Ovary (tissue), 7 donors: ENCODE measurements at regions not wholly inside any gene's neighbourhood (a gene's known extent, or its start where the extent isn't known, plus 50 kb on each side); places are given as distances from the start of the nearest gene placed in this dataset.

Experiments used
- DNase-seq, 5 donors: peaks; one replicate each; pipeline ENCODE4 v3.0.0-alpha.2; 2019 to 2020
- H3K27ac ChIP-seq, 2 donors: fragments of 200-600 bp; one replicate each; pipeline versions ENCODE4 v1.5.1 to v1.8.0; 2019 to 2022
- H3K27me3 ChIP-seq: fragments of 200-600 bp; one replicate; pipeline ENCODE4 v1.8.0; 2022
- H3K36me3 ChIP-seq: fragments of 200-600 bp; sonication (generic); one replicate; pipeline ENCODE4 v1.5.1; 2019
- H3K4me1 ChIP-seq: one replicate; pipeline ENCODE4 v1.8.1; 2013; ENCODE audit warnings: mild to moderate bottlenecking, moderate library complexity; ENCODE audit not compliant: insufficient read depth
- H3K4me3 ChIP-seq: fragments of 200-600 bp; sonication (generic); one replicate; pipeline ENCODE4 v1.5.1; 2017
- H3K9me3 ChIP-seq, 2 donors: fragments of 200-600 bp in 1 of 2; sonication (generic) in 1 of 2; one replicate each; pipeline versions ENCODE4 v1.5.1 to v1.8.1; 2013 to 2019; ENCODE audit warnings: mild to moderate bottlenecking in 1 of 2, moderate library complexity in 1 of 2
- EP300 ChIP-seq: sonication (generic); formaldehyde crosslinking; IDR thresholded peaks from one replicate; pipeline ENCODE4 v1.6.1; 2017; ENCODE audit warnings: antibody characterized with exemption
- POLR2A ChIP-seq: fragments of 450-650 bp; IDR thresholded peaks from one replicate; pipeline ENCODE4 v1.6.1; 2017; ENCODE audit warnings: antibody characterized with exemption, mild to moderate bottlenecking, moderate library complexity
- WGBS, 3 donors: extraction: QIAGEN DNeasy Blood & Tissue Kit in 1 of 3; methylation state at CpG; one replicate each; pipeline versions ENCODE4 v1.1.5 to v1.1.7; 2013 to 2017; 5-methylcytosine and 5-hydroxymethylcytosine counted together
- intact Hi-C, 4 donors: fragments of 100-400 bp; cut with DNase I; formaldehyde crosslinking; loops; one replicate each; pipeline versions ENCODE4 v1.11.0 to v1.15.1; 2022 to 2023
- TF ChIP-seq, protein P1 (sequence below), 3 donors: fragments of 450-650 bp in 2 of 3; fragments of 200-600 bp in 1 of 3; IDR thresholded peaks; one replicate each; pipeline versions ENCODE4 v1.5.1 to v1.8.0; 2016 to 2022; ENCODE audit warnings: antibody characterized with exemption in 3 of 3, mild to moderate bottlenecking in 1 of 3
- donor health status: DM: no; HTN: no; CAD: no; lungs with moderate emphysema.
- donor health status: DM: no; HTN: no; CAD: no.
- donor health status: Bipolar disorder and iron deficiency.
- donor health status: DM: no; HTN: no; CAD: no.
- donor health status: DM: yes; HTN: yes; CAD: no.

DNA sequence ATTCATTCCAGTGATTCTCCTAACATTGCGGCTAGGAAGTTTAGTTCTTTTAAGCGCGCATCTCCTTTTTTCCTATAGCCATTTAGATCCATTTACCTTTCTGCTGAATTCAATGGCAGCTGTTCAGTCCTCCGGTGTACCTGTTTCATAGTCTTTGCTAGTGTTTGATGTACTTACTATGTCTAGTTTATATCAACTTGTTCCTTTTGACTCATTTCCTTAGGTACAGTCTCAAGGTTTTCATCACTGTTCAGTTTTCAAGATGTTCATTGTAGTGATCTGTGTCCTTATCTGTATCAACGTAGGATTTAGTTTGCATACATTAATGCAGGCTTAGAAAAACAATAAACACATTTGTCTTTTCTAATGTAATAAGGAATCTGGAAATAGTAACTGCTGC, 59.0 kb upstream of the MBNL1 start:
- H3K36me3 ChIP-seq, result no peaks in the 10 kb centered on the region
- H3K4me3 ChIP-seq, result no peak overlapping the region
- TF ChIP-seq POLR2A, result no peak
- TF ChIP-seq EP300, result no peak
- TF ChIP-seq, protein P1, sequence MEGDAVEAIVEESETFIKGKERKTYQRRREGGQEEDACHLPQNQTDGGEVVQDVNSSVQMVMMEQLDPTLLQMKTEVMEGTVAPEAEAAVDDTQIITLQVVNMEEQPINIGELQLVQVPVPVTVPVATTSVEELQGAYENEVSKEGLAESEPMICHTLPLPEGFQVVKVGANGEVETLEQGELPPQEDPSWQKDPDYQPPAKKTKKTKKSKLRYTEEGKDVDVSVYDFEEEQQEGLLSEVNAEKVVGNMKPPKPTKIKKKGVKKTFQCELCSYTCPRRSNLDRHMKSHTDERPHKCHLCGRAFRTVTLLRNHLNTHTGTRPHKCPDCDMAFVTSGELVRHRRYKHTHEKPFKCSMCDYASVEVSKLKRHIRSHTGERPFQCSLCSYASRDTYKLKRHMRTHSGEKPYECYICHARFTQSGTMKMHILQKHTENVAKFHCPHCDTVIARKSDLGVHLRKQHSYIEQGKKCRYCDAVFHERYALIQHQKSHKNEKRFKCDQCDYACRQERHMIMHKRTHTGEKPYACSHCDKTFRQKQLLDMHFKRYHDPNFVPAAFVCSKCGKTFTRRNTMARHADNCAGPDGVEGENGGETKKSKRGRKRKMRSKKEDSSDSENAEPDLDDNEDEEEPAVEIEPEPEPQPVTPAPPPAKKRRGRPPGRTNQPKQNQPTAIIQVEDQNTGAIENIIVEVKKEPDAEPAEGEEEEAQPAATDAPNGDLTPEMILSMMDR (IDR thresholded peaks at IDR 0.05), result no peak
- intact Hi-C loops, result no loop called here
- no peaks in the 10 kb centered on the region for H3K9me3 ChIP-seq
- no peak for DNase-seq
- H3K27ac ChIP-seq, result no peak overlapping the region
- 76 to 95% (median 76%) methylated on average over 5 of the region's 5 CpGs for WGBS, 3 donors
- peaks cover 1% of the 10 kb centered on the region for H3K4me1 ChIP-seq
- no peaks in the 10 kb centered on the region for H3K27me3 ChIP-seq

DNA sequence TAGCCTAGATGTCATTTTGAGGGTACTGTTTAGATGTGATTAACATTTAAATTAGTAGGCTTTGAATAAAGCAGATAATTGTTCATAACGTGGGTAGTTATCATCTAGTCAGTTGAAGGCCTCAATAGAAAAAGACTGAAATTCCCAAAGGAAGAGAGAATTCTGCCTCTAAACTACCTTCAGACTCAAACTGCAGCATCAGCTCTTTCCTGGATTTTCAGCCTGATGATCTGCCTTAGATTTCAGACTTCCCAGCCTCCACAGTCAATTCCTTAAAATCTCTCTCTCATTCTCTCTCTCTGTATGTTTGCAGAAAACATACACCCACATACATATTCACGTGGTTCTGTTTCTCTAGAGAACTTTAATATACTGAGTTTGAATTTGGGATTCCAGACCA, 58.0 kb upstream of the MBNL1 start:
- 72 to 85% (median 82%) methylated on average over 2 of the region's 2 CpGs for WGBS, 3 donors
- Histone ChIP-seq H3K4me1 (peaks cover 1% of the 10 kb centered on the region), H3K27ac (no peak overlapping the region), H3K27me3 (no peaks in the 10 kb centered on the region), H3K36me3 (no peaks in the 10 kb centered on the region), H3K4me3 (no peak overlapping the region), H3K9me3 (no peaks in the 10 kb centered on the region)
- no peak for DNase-seq
- TF ChIP-seq EP300, result no peak
- TF ChIP-seq, protein P1 (IDR thresholded peaks at IDR 0.05), result no peak
- no peak for TF ChIP-seq POLR2A
- intact Hi-C loops, result no loop called here

DNA sequence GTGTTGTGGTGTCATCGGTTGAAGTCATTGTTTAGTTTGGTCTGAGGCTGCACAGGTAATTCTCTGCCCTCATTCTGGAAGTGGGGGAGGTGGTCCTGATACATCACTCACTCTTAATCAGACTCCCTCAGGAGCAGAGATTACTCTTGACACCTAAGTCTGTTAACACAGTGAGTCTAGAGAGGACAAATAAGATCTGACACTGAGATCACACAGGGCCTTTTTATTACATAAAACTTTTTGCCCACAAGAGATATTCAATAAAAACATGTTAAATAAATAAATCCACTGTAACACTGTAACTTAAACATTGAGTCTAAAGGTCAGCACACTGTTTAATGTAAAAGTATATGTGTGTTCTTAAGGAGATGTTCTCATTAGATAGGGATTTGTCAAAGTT, 57.1 kb upstream of the MBNL1 start:
- Histone ChIP-seq H3K9me3 (no peaks in the 10 kb centered on the region), H3K27me3 (no peaks in the 10 kb centered on the region), H3K27ac (no peak overlapping the region), H3K36me3 (no peaks in the 10 kb centered on the region), H3K4me3 (no peak overlapping the region), H3K4me1 (peaks cover 1% of the 10 kb centered on the region)
- intact Hi-C loops, result no loop called here
- no peak for DNase-seq
- no peak for TF ChIP-seq POLR2A
- no peak for TF ChIP-seq EP300
- TF ChIP-seq, protein P1 (IDR thresholded peaks at IDR 0.05), result no peak
- 88 to 98% (median 92%) methylated on average over 1 of the region's 1 CpG for WGBS, 3 donors

DNA sequence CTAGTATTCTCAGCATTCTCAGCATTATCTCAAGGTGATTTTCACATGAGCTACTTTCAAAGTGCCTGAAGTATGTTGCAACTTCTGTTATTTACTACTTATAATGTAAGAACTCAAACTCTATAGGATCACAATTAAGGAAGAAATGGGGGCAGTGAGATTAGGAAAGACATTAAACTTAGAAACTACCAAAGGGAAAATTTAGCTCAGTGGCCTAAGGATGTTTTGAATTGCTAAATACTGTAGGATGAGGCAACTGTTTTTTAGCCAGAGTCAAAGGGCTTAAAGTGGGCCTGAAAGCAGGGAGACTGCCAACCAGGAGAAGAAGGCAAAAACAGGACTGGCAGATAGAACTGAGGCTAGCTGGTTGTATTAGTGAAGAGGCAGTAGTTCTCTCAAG, 55.5 kb upstream of the MBNL1 start:
- Histone ChIP-seq H3K9me3 (no peaks in the 10 kb centered on the region), H3K27ac (no peak overlapping the region)
- intact Hi-C loops, result no loop called here

More for the DNA sequence above, 55.5 kb upstream of the MBNL1 start:
- no peak overlapping the region for H3K4me3 ChIP-seq
- H3K27me3 ChIP-seq, result no peaks in the 10 kb centered on the region
- TF ChIP-seq POLR2A, result no peak
- TF ChIP-seq EP300, result no peak
- TF ChIP-seq, protein P1 (IDR thresholded peaks at IDR 0.05), result no peak
- no peaks in the 10 kb centered on the region for H3K36me3 ChIP-seq
- peaks cover 1% of the 10 kb centered on the region for H3K4me1 ChIP-seq
- DNase-seq, result no peak
